WTC11 (cell line): ENCODE measurements at regions not wholly inside any gene's neighbourhood (a gene's known extent, or its start where the extent isn't known, plus 50 kb on each side); places are given as distances from the start of the nearest gene placed in this dataset.

ENCODE experiments used
- ATAC-seq: fragments of 200-7000 bp; cut with Tn5 transposase; 2 replicates; pipeline ENCODE4 v1.10.0; 2021; ENCODE audit warnings: mild to moderate bottlenecking, moderate library complexity
- CTCF ChIA-PET: fragments of 300-600 bp; sonication (Branson Sonifier 250); formaldehyde crosslinking; loops from one replicate; lab custom pipeline; 2021; ENCODE audit warnings: antibody characterized with exemption; lab: Charles Lee
- POLR2A ChIA-PET: fragments of 350-600 bp; sonication (Branson Sonifier 250); formaldehyde crosslinking; loops from one replicate; lab custom pipeline; 2021; ENCODE audit warnings: antibody characterized with exemption; lab: Charles Lee
- DNase-seq: peaks from one replicate; pipeline ENCODE4 v3.0.0; 2021; ENCODE audit warnings: low spot score
- H3K27ac Mint-ChIP-seq: 2 replicates; pipeline ENCODE4 v1.8.0; 2021; ENCODE audit warnings: mixed read lengths
- H3K27me3 Mint-ChIP-seq: 2 replicates; pipeline ENCODE4 v1.8.0; 2021; ENCODE audit warnings: low read depth, mild to moderate bottlenecking, moderate library complexity, mixed read lengths
- H3K36me3 Mint-ChIP-seq: 2 replicates; pipeline ENCODE4 v1.8.0; 2021; ENCODE audit warnings: mixed read lengths
- H3K4me1 Mint-ChIP-seq: 2 replicates; pipeline ENCODE4 v1.8.0; 2022; ENCODE audit warnings: mixed read lengths
- H3K4me3 Mint-ChIP-seq: 2 replicates; pipeline ENCODE4 v1.8.0; 2021; ENCODE audit warnings: mild to moderate bottlenecking, moderate library complexity, mixed read lengths
- H3K9me3 Mint-ChIP-seq: 2 replicates; pipeline ENCODE4 v1.8.0; 2021; ENCODE audit warnings: mixed read lengths
- ATF3 ChIP-seq: sonication (generic); formaldehyde crosslinking; conservative IDR thresholded peaks from 2 replicates; pipeline ENCODE4 v1.8.1; 2022; ENCODE audit warnings: mild to moderate bottlenecking, missing genetic modification reagents
- CREB1 ChIP-seq: sonication (generic); formaldehyde crosslinking; IDR thresholded peaks from 2 replicates; pipeline ENCODE4 v1.8.0; 2023; ENCODE audit warnings: mild to moderate bottlenecking, missing genetic modification reagents
- CREM ChIP-seq: sonication (generic); formaldehyde crosslinking; IDR thresholded peaks from 2 replicates; pipeline ENCODE4 v1.8.1; 2022; ENCODE audit warnings: mild to moderate bottlenecking, missing genetic modification reagents, moderate library complexity
- FOXJ3 ChIP-seq: sonication (generic); formaldehyde crosslinking; IDR thresholded peaks from 2 replicates; pipeline ENCODE4 v1.9.0; 2021; ENCODE audit warnings: missing genetic modification reagents, mild to moderate bottlenecking, borderline replicate concordance
- MXD4 ChIP-seq: fragments of 250-450 bp; sonication (Bioruptor Pico); IDR thresholded peaks from 2 replicates; pipeline ENCODE4 v1.8.0; 2021; ENCODE audit warnings: mild to moderate bottlenecking, moderate library complexity, borderline replicate concordance
- MYBL2 ChIP-seq: sonication (generic); formaldehyde crosslinking; IDR thresholded peaks from 2 replicates; pipeline ENCODE4 v1.8.1; 2023; ENCODE audit warnings: mild to moderate bottlenecking, moderate library complexity, missing genetic modification reagents
- NFYB ChIP-seq: sonication (generic); formaldehyde crosslinking; conservative IDR thresholded peaks from 2 replicates; pipeline ENCODE4 v1.8.0; 2022; ENCODE audit warnings: low read depth, missing genetic modification reagents
- NR1H2 ChIP-seq: sonication (generic); formaldehyde crosslinking; IDR thresholded peaks from 2 replicates; pipeline ENCODE4 v1.9.0; 2021; ENCODE audit warnings: mild to moderate bottlenecking, moderate library complexity, missing genetic modification reagents
- OVOL2 ChIP-seq: fragments of 250-450 bp; sonication (Bioruptor Pico); IDR thresholded peaks from 2 replicates; pipeline ENCODE4 v1.9.0; 2021; ENCODE audit warnings: mild to moderate bottlenecking, borderline replicate concordance
- PRDM15 ChIP-seq: sonication (generic); formaldehyde crosslinking; IDR thresholded peaks from 2 replicates; pipeline ENCODE4 v1.8.0; 2022; ENCODE audit warnings: missing genetic modification reagents
- SOX15 ChIP-seq: fragments of 250-450 bp; sonication (Bioruptor Pico); IDR thresholded peaks from 2 replicates; pipeline ENCODE4 v1.9.0; 2021; ENCODE audit warnings: mild to moderate bottlenecking
- SP1 ChIP-seq: sonication (generic); formaldehyde crosslinking; conservative IDR thresholded peaks from 2 replicates; pipeline ENCODE4 v1.8.1; 2022; ENCODE audit warnings: missing genetic modification reagents
- TCF7 ChIP-seq: sonication (generic); formaldehyde crosslinking; IDR thresholded peaks from 2 replicates; pipeline ENCODE4 v1.8.0; 2022; ENCODE audit warnings: mild to moderate bottlenecking, low read depth, missing genetic modification reagents, moderate library complexity
- TEAD1 ChIP-seq: sonication (generic); formaldehyde crosslinking; IDR thresholded peaks from 2 replicates; pipeline ENCODE4 v1.8.0; 2022; ENCODE audit warnings: mild to moderate bottlenecking, missing genetic modification reagents
- TEAD4 ChIP-seq: sonication (generic); formaldehyde crosslinking; IDR thresholded peaks from 2 replicates; pipeline ENCODE4 v1.8.0; 2022; ENCODE audit warnings: mild to moderate bottlenecking, missing genetic modification reagents
- TP53 ChIP-seq: sonication (generic); formaldehyde crosslinking; IDR thresholded peaks from 2 replicates; pipeline ENCODE4 v1.8.1; 2023; ENCODE audit warnings: mild to moderate bottlenecking, missing genetic modification reagents
- ZMAT4 ChIP-seq: fragments of 250-450 bp; sonication (Bioruptor Pico); IDR thresholded peaks from 2 replicates; pipeline ENCODE4 v1.9.0; 2021; ENCODE audit warnings: mild to moderate bottlenecking
- TF ChIP-seq, protein P1 (sequence below): sonication (generic); formaldehyde crosslinking; IDR thresholded peaks from 2 replicates; pipeline ENCODE4 v1.8.1; 2022; ENCODE audit warnings: low read depth, mild to moderate bottlenecking, moderate library complexity, missing genetic modification reagents, borderline replicate concordance
- TF ChIP-seq, protein P2 (sequence below): sonication (generic); formaldehyde crosslinking; conservative IDR thresholded peaks from 2 replicates; pipeline ENCODE4 v1.8.1; 2023; ENCODE audit warnings: mild to moderate bottlenecking, low read depth, missing genetic modification reagents, moderate library complexity
- TF ChIP-seq, protein P3 (sequence below): sonication (generic); formaldehyde crosslinking; IDR thresholded peaks from 2 replicates; pipeline ENCODE4 v1.8.0; 2022; ENCODE audit warnings: mild to moderate bottlenecking, missing genetic modification reagents
- TF ChIP-seq, protein P4 (sequence below): sonication (generic); formaldehyde crosslinking; IDR thresholded peaks from 2 replicates; pipeline ENCODE4 v1.8.1; 2023; ENCODE audit warnings: mild to moderate bottlenecking, missing genetic modification reagents

- TF ChIP-seq, protein P1, sequence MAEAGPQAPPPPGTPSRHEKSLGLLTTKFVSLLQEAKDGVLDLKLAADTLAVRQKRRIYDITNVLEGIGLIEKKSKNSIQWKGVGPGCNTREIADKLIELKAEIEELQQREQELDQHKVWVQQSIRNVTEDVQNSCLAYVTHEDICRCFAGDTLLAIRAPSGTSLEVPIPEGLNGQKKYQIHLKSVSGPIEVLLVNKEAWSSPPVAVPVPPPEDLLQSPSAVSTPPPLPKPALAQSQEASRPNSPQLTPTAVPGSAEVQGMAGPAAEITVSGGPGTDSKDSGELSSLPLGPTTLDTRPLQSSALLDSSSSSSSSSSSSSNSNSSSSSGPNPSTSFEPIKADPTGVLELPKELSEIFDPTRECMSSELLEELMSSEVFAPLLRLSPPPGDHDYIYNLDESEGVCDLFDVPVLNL = no peak
- TF ChIP-seq MYBL2 (CRISPR knock-in tag) (no peak), TEAD1 (CRISPR knock-in tag) (no peak), ZMAT4 (CRISPR knock-in tag) (no peak)
Observed at GRCh38 chr5:62197697-62198096, 108.3 kb upstream of the KIF2A start (continued).

DNA sequence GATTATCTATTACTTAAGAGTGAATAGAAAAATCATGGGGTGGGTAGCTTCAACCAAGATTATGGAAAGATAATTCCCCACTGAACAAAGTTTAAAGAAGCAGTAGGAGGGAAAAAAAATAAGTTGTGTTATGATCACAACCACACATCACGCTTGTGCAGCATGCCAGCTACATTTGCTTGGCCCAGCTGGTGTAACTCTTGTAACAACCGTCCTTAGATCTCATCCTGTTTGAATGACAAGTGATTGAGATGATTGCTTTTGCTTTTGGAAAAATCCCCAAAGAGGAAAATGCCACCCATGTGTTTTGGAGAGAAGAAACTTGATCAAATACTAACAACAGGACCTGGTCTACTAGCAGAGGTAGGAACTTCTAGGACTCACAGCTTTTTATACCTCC is 107.6 kb upstream of the KIF2A start:
- ATAC-seq (no peak), DNase-seq (no peak)
- ChIA-PET POLR2A (no interaction called here), CTCF (interaction anchor here (0.9 to 1.4 kb wide), 2 partner anchors 8 to 26 kb away, joined by 4 to 6 read pairs; no protein-coding TSS in a partner anchor)
- Mint-ChIP-seq H3K9me3 (peaks cover 22% of the 10 kb centered on the region), H3K4me1 (no peaks in the 10 kb centered on the region), H3K36me3 (peaks cover 8% of the 10 kb centered on the region), H3K4me3 (no peak overlapping the region), H3K27me3 (no peaks in the 10 kb centered on the region; the same call in 1 of the 2 replicates), H3K27ac (no peak overlapping the region)
- no peak for TF ChIP-seq TP53 (CRISPR knock-in tag)
- no peak for TF ChIP-seq NR1H2 (CRISPR knock-in tag)
- TF ChIP-seq PRDM15 (CRISPR knock-in tag) = no peak
- TF ChIP-seq FOXJ3 (CRISPR knock-in tag) = no peak
- TF ChIP-seq NFYB (CRISPR knock-in tag) = no peak
- no peak for TF ChIP-seq ATF3 (CRISPR knock-in tag)
- TF ChIP-seq OVOL2 = no peak
- TF ChIP-seq, protein P1 = no peak
- TF ChIP-seq, protein P2, sequence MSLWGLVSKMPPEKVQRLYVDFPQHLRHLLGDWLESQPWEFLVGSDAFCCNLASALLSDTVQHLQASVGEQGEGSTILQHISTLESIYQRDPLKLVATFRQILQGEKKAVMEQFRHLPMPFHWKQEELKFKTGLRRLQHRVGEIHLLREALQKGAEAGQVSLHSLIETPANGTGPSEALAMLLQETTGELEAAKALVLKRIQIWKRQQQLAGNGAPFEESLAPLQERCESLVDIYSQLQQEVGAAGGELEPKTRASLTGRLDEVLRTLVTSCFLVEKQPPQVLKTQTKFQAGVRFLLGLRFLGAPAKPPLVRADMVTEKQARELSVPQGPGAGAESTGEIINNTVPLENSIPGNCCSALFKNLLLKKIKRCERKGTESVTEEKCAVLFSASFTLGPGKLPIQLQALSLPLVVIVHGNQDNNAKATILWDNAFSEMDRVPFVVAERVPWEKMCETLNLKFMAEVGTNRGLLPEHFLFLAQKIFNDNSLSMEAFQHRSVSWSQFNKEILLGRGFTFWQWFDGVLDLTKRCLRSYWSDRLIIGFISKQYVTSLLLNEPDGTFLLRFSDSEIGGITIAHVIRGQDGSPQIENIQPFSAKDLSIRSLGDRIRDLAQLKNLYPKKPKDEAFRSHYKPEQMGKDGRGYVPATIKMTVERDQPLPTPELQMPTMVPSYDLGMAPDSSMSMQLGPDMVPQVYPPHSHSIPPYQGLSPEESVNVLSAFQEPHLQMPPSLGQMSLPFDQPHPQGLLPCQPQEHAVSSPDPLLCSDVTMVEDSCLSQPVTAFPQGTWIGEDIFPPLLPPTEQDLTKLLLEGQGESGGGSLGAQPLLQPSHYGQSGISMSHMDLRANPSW = no peak
- no peak for TF ChIP-seq TEAD4 (CRISPR knock-in tag)
- no peak for TF ChIP-seq CREB1
- TF ChIP-seq MXD4 (CRISPR knock-in tag) = no peak
- TF ChIP-seq, protein P3, sequence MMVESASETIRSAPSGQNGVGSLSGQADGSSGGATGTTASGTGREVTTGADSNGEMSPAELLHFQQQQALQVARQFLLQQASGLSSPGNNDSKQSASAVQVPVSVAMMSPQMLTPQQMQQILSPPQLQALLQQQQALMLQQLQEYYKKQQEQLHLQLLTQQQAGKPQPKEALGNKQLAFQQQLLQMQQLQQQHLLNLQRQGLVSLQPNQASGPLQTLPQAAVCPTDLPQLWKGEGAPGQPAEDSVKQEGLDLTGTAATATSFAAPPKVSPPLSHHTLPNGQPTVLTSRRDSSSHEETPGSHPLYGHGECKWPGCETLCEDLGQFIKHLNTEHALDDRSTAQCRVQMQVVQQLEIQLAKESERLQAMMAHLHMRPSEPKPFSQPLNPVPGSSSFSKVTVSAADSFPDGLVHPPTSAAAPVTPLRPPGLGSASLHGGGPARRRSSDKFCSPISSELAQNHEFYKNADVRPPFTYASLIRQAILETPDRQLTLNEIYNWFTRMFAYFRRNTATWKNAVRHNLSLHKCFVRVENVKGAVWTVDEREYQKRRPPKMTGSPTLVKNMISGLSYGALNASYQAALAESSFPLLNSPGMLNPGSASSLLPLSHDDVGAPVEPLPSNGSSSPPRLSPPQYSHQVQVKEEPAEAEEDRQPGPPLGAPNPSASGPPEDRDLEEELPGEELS (CRISPR knock-in tag) = no peak
- TF ChIP-seq, protein P4, sequence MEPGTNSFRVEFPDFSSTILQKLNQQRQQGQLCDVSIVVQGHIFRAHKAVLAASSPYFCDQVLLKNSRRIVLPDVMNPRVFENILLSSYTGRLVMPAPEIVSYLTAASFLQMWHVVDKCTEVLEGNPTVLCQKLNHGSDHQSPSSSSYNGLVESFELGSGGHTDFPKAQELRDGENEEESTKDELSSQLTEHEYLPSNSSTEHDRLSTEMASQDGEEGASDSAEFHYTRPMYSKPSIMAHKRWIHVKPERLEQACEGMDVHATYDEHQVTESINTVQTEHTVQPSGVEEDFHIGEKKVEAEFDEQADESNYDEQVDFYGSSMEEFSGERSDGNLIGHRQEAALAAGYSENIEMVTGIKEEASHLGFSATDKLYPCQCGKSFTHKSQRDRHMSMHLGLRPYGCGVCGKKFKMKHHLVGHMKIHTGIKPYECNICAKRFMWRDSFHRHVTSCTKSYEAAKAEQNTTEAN (CRISPR knock-in tag) = no peak
- TF ChIP-seq CREM (CRISPR knock-in tag) = no peak
- no peak for TF ChIP-seq SP1
- TF ChIP-seq TCF7 (CRISPR knock-in tag) = no peak
- TF ChIP-seq SOX15 = no peak
